ENCODE measurements at regions not wholly inside any gene's neighbourhood (a gene's known extent, or its start where the extent isn't known, plus 50 kb on each side); places are given as distances from the start of the nearest gene placed in this dataset.
A peak's percentile ranks its signal among the peaks of the same experiment; 100 is the strongest.

GRCh38 chr17:83193336-83194185, 114.2 kb downstream of the METRNL start:
- Histone ChIP-seq H3K27me3 (ENCODE audit: control insufficient read depth, insufficient read depth, low read length) (no peaks in the 10 kb centered on the region), H3K9me3 (ENCODE audit: control insufficient read depth in 2 of 3, insufficient read depth in 1 of 3, low read length in 3 of 3) (no peaks in the 10 kb centered on the region), H3K4me1 (ENCODE audit: control insufficient read depth in 2 of 3, insufficient read depth in 2 of 3, low read depth in 1 of 3, low read length in 3 of 3) (peaks cover 0 to 4% (median 0%) of the 10 kb centered on the region in 3 donors), H3K4me3 (ENCODE audit: low read length in 3 of 3) (no peak overlapping the region), H3K36me3 (ENCODE audit: control insufficient read depth in 2 of 3, insufficient read depth in 3 of 3, low read length in 3 of 3) (no peaks in the 10 kb centered on the region), H3K27ac (ENCODE audit: low read depth in 2 of 2, low read length in 2 of 2) (no peak overlapping the region), H3K9ac (ENCODE audit: low read length in 3 of 3) (no peak overlapping the region)
- no peak for TF ChIP-seq CTCF (IDR thresholded peaks at IDR 0.05; ENCODE audit: borderline replicate concordance, extremely low read depth, insufficient read depth)
- FAIRE-seq: no peak
- DNase-seq: peak in 2 of 5 donors; percentile 46 to 81
- intact Hi-C loops (cut with DNase I): no loop called here

- no peak overlapping the region for H3K9ac ChIP-seq (ENCODE audit: low read length in 3 of 3)
- DNase-seq (peak in 1 of 5 donors; percentile 56), FAIRE-seq (no peak)
- intact Hi-C loops (cut with DNase I): no loop called here
- no peaks in the 10 kb centered on the region for H3K9me3 ChIP-seq (ENCODE audit: control insufficient read depth in 2 of 3, insufficient read depth in 1 of 3, low read length in 3 of 3)
- H3K27ac ChIP-seq (ENCODE audit: low read depth in 2 of 2, low read length in 2 of 2): no peak overlapping the region
- H3K36me3 ChIP-seq (ENCODE audit: control insufficient read depth in 2 of 3, insufficient read depth in 3 of 3, low read length in 3 of 3): no peaks in the 10 kb centered on the region
- no peaks in the 10 kb centered on the region for H3K27me3 ChIP-seq (ENCODE audit: control insufficient read depth, insufficient read depth, low read length)
- TF ChIP-seq CTCF (IDR thresholded peaks at IDR 0.05; ENCODE audit: borderline replicate concordance, extremely low read depth, insufficient read depth): no peak
- H3K4me3 ChIP-seq (ENCODE audit: low read length in 3 of 3): no peak overlapping the region
- peaks cover 0 to 6% (median 0%) of the 10 kb centered on the region in 3 donors for H3K4me1 ChIP-seq (ENCODE audit: control insufficient read depth in 2 of 3, insufficient read depth in 2 of 3, low read depth in 1 of 3, low read length in 3 of 3)
These were observed 114.8 kb downstream of the METRNL start for GRCh38 chr17:83194186-83194561.

DNA sequence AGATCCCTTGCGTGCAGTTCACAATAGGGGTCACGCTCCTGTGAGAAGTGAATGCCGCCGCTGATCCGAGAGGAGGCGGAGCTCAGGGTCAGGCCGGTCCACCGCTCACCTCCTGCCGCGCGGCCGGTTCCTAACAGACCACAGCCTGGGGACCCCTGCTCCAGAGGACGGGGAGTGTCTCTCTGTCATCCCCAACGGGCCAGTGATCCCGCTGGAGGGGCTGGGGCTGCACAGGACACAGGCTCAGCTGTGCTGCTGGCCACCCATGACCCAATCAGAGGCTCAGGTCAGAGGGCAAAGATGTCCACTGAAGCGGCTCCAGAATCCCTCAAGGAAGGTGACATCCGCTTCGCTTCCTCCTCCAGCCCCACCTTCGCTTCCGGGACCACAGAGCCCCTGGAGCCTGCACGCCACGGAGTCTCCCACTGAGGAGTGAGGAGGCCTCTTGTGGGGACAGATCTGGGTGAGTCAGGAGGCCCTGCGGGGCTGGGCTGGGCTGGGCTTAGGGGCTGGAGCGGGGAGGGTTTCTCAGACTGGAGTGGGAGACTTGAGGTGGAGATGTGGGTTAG, 115.4 kb downstream of the METRNL start:
- FAIRE-seq (no peak), DNase-seq (peak in 1 of 5 donors; percentile 73)
- intact Hi-C loops (cut with DNase I): no loop called here
- Histone ChIP-seq H3K36me3 (ENCODE audit: control insufficient read depth in 2 of 3, insufficient read depth in 3 of 3, low read length in 3 of 3) (no peaks in the 10 kb centered on the region), H3K9me3 (ENCODE audit: control insufficient read depth in 2 of 3, insufficient read depth in 1 of 3, low read length in 3 of 3) (no peaks in the 10 kb centered on the region), H3K27me3 (ENCODE audit: control insufficient read depth, insufficient read depth, low read length) (no peaks in the 10 kb centered on the region), H3K4me1 (ENCODE audit: control insufficient read depth in 2 of 3, insufficient read depth in 2 of 3, low read depth in 1 of 3, low read length in 3 of 3) (peaks cover 0 to 10% (median 0%) of the 10 kb centered on the region in 3 donors), H3K27ac (ENCODE audit: low read depth in 2 of 2, low read length in 2 of 2) (no peak overlapping the region), H3K9ac (ENCODE audit: low read length in 3 of 3) (no peak overlapping the region), H3K4me3 (ENCODE audit: low read length in 3 of 3) (no peak overlapping the region)
- no peak for TF ChIP-seq CTCF (IDR thresholded peaks at IDR 0.05; ENCODE audit: borderline replicate concordance, extremely low read depth, insufficient read depth)
